ENCODE measurements at regions not wholly inside any gene's neighbourhood (a gene's known extent, or its start where the extent isn't known, plus 50 kb on each side); places are given as distances from the start of the nearest gene placed in this dataset.

DNA sequence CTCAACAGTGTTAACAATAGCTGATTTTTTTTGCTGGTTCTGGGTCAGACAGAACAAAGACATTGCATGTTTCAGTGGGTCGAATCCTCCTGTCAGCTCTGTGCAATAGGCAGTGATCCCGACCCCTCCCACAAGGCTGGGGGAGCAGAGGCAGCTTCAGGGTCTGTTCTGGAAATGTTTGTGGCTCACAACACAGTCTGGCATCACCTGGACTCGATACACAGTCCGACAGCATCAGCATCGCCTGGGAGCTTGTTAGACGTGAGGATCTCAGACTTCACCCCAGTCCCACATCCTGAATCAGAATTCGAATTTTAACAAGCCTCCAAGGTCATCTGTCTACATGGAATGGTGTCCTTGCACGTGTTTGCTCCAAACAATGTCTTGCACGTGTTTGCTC is 384.7 kb downstream of the IRX2 start:
- no peak overlapping the region for H3K4me2 ChIP-seq (ENCODE audit: low read length)
- H2AFZ ChIP-seq (ENCODE audit: low read depth, low read length, poor library complexity, severe bottlenecking) = no peak overlapping the region
- POLR2A ChIA-PET = no interaction called here
- H3K9me2 ChIP-seq (ENCODE audit: insufficient read depth) = no peaks in the 10 kb centered on the region
- H3K27me3 ChIP-seq (ENCODE audit: insufficient read depth, low read length) = no peaks in the 10 kb centered on the region
- peaks cover 0 to 26% of the 10 kb centered on the region in 2 experiments; a peak in 2 of 4 replicates for H3K9me3 ChIP-seq (ENCODE audit: control insufficient read depth in 1 of 2, insufficient read depth in 1 of 2, low read depth in 1 of 2, low read length in 2 of 2)
- CTCF ChIA-PET = no interaction called here
- no TSS peak for BruUV-seq (replicated peaks)
- no peaks in the 10 kb centered on the region for H3K79me2 ChIP-seq (ENCODE audit: insufficient read depth, low read length)
- no peak overlapping the region for H3K9ac ChIP-seq (ENCODE audit: low read length)
- H4K20me1 ChIP-seq (ENCODE audit: insufficient read depth) = no peaks in the 10 kb centered on the region
- RAD21 ChIA-PET (ENCODE audit: low non-redundant PET in 1 of 2, low total read pairs in 2 of 2, uncharacterized antibody in 2 of 2, unreplicated experiment in 2 of 2) = no interaction called here
- H3K4me3 ChIP-seq (replicated peaks in 1 of 2; ENCODE audit: low read depth in 1 of 2, low read length in 2 of 2) = no peak overlapping the region
- intact Hi-C loops (cut with micrococcal nuclease) = no loop called here
- TF ChIP-seq CEBPB (IDR thresholded peaks at IDR 0.05; ENCODE audit: low read depth) (no peak), ZNF274 (IDR thresholded peaks at IDR 0.05; ENCODE audit: low read depth, low read length) (no peak), POLR2A (IDR thresholded peaks at IDR 0.05; ENCODE audit: borderline replicate concordance, extremely low read depth, insufficient read depth, insufficient read length) (no peak), EGR1 (IDR thresholded peaks at IDR 0.05; ENCODE audit: low read depth) (no peak), ELF1 (IDR thresholded peaks at IDR 0.05; ENCODE audit: borderline replicate concordance, low read depth) (no peak), RAD21 (IDR thresholded peaks at IDR 0.05; ENCODE audit: low read depth) (no peak), CBX3 (IDR thresholded peaks at IDR 0.05; ENCODE audit: low read depth) (no peak), YY1 (IDR thresholded peaks at IDR 0.05; ENCODE audit: extremely low read depth, insufficient replicate concordance, low read depth, low read length) (no peak), FOSL1 (IDR thresholded peaks at IDR 0.05; ENCODE audit: low read depth) (no peak), SIN3A (IDR thresholded peaks at IDR 0.05; ENCODE audit: low read depth) (no peak), EZH2phosphoT487 (IDR thresholded peaks at IDR 0.05; ENCODE audit: borderline replicate concordance) (no peak), SP1 (IDR thresholded peaks at IDR 0.05; ENCODE audit: low read depth) (no peak), SRF (IDR thresholded peaks at IDR 0.05; ENCODE audit: low read depth) (no peak), EZH2 (IDR thresholded peaks at IDR 0.05) (no peak)
- TF ChIP-seq, protein P1, sequence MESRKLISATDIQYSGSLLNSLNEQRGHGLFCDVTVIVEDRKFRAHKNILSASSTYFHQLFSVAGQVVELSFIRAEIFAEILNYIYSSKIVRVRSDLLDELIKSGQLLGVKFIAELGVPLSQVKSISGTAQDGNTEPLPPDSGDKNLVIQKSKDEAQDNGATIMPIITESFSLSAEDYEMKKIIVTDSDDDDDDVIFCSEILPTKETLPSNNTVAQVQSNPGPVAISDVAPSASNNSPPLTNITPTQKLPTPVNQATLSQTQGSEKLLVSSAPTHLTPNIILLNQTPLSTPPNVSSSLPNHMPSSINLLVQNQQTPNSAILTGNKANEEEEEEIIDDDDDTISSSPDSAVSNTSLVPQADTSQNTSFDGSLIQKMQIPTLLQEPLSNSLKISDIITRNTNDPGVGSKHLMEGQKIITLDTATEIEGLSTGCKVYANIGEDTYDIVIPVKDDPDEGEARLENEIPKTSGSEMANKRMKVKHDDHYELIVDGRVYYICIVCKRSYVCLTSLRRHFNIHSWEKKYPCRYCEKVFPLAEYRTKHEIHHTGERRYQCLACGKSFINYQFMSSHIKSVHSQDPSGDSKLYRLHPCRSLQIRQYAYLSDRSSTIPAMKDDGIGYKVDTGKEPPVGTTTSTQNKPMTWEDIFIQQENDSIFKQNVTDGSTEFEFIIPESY (IDR thresholded peaks at IDR 0.05; ENCODE audit: extremely low read depth, insufficient replicate concordance, low read length) = no peak
- TF ChIP-seq, protein P2, sequence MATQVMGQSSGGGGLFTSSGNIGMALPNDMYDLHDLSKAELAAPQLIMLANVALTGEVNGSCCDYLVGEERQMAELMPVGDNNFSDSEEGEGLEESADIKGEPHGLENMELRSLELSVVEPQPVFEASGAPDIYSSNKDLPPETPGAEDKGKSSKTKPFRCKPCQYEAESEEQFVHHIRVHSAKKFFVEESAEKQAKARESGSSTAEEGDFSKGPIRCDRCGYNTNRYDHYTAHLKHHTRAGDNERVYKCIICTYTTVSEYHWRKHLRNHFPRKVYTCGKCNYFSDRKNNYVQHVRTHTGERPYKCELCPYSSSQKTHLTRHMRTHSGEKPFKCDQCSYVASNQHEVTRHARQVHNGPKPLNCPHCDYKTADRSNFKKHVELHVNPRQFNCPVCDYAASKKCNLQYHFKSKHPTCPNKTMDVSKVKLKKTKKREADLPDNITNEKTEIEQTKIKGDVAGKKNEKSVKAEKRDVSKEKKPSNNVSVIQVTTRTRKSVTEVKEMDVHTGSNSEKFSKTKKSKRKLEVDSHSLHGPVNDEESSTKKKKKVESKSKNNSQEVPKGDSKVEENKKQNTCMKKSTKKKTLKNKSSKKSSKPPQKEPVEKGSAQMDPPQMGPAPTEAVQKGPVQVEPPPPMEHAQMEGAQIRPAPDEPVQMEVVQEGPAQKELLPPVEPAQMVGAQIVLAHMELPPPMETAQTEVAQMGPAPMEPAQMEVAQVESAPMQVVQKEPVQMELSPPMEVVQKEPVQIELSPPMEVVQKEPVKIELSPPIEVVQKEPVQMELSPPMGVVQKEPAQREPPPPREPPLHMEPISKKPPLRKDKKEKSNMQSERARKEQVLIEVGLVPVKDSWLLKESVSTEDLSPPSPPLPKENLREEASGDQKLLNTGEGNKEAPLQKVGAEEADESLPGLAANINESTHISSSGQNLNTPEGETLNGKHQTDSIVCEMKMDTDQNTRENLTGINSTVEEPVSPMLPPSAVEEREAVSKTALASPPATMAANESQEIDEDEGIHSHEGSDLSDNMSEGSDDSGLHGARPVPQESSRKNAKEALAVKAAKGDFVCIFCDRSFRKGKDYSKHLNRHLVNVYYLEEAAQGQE (IDR thresholded peaks at IDR 0.05; ENCODE audit: low read depth) = no peak
- TF ChIP-seq, protein P3, sequence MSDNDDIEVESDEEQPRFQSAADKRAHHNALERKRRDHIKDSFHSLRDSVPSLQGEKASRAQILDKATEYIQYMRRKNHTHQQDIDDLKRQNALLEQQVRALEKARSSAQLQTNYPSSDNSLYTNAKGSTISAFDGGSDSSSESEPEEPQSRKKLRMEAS (IDR thresholded peaks at IDR 0.05) = no peak
- TF ChIP-seq, protein P4, sequence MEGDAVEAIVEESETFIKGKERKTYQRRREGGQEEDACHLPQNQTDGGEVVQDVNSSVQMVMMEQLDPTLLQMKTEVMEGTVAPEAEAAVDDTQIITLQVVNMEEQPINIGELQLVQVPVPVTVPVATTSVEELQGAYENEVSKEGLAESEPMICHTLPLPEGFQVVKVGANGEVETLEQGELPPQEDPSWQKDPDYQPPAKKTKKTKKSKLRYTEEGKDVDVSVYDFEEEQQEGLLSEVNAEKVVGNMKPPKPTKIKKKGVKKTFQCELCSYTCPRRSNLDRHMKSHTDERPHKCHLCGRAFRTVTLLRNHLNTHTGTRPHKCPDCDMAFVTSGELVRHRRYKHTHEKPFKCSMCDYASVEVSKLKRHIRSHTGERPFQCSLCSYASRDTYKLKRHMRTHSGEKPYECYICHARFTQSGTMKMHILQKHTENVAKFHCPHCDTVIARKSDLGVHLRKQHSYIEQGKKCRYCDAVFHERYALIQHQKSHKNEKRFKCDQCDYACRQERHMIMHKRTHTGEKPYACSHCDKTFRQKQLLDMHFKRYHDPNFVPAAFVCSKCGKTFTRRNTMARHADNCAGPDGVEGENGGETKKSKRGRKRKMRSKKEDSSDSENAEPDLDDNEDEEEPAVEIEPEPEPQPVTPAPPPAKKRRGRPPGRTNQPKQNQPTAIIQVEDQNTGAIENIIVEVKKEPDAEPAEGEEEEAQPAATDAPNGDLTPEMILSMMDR (IDR thresholded peaks at IDR 0.05 in 2 of 3, conservative IDR thresholded peaks at IDR 0.05 in 1 of 3; ENCODE audit: borderline replicate concordance in 1 of 3, insufficient read depth in 1 of 3, low read depth in 2 of 3, low read length in 2 of 3) = no peak
- TF ChIP-seq, protein P5, sequence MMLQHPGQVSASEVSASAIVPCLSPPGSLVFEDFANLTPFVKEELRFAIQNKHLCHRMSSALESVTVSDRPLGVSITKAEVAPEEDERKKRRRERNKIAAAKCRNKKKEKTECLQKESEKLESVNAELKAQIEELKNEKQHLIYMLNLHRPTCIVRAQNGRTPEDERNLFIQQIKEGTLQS (IDR thresholded peaks at IDR 0.05) = no peak
- H3K36me3 ChIP-seq (ENCODE audit: control insufficient read depth in 1 of 2, insufficient read depth in 2 of 2, low read length in 2 of 2) = no peaks in the 10 kb centered on the region
- no peaks in the 10 kb centered on the region for H3K4me1 ChIP-seq (ENCODE audit: control insufficient read depth in 1 of 2, insufficient read depth in 2 of 2, low read length in 2 of 2)
- DNase-seq (ENCODE audit: low read depth, low spot score) (no peak), ATAC-seq (no peak)
- no peak overlapping the region for H3K27ac ChIP-seq (ENCODE audit: low read depth, low read length)

Measured in HCT116 (cell line).